Esophagus muscularis mucosa (tissue), 4 donors: ENCODE measurements at regions not wholly inside any gene's neighbourhood (a gene's known extent, or its start where the extent isn't known, plus 50 kb on each side); places are given as distances from the start of the nearest gene placed in this dataset.

Experiments used
- DNase-seq: peaks from one replicate; pipeline ENCODE4 v3.0.0-alpha.2; 2017; ENCODE audit errors: extremely low spot score
- H3K27ac ChIP-seq, 4 donors: fragments of 200-600 bp; sonication (generic); replicated peaks in 1 of 4; 1 replicate in 3 of 4; 2 replicates in 1 of 4; pipeline ENCODE4 v1.5.1; 2016 to 2019; ENCODE audit warnings: mild to moderate bottlenecking in 1 of 4
- H3K27me3 ChIP-seq, 4 donors: fragments of 200-600 bp; sonication (generic); one replicate each; pipeline versions ENCODE4 v1.5.1 to v1.6.0; 2016 to 2019
- H3K36me3 ChIP-seq, 4 donors: fragments of 200-600 bp; sonication (generic); one replicate each; pipeline ENCODE4 v1.5.1; 2016 to 2019
- H3K4me1 ChIP-seq, 4 donors: fragments of 200-600 bp; sonication (generic); one replicate each; pipeline ENCODE4 v1.5.1; 2016 to 2019
- H3K4me3 ChIP-seq, 4 donors: fragments of 200-600 bp; sonication (generic); 1 replicate in 2 of 4; 2 replicates in 2 of 4; pipeline ENCODE4 v1.5.1; 2016 to 2019; ENCODE audit warnings: mild to moderate bottlenecking in 4 of 4, moderate library complexity in 1 of 4
- H3K9me3 ChIP-seq, 4 donors: fragments of 200-600 bp; sonication (generic); 1 replicate in 3 of 4; 2 replicates in 1 of 4; pipeline ENCODE4 v1.5.1; 2016 to 2019
- EP300 ChIP-seq: sonication (generic); formaldehyde crosslinking; IDR thresholded peaks from one replicate; pipeline ENCODE4 v1.6.1; 2017; ENCODE audit warnings: antibody characterized with exemption
- POLR2A ChIP-seq: fragments of 450-650 bp; IDR thresholded peaks from one replicate; pipeline ENCODE4 v1.6.1; 2017; ENCODE audit warnings: antibody characterized with exemption, moderate library complexity, mild to moderate bottlenecking, low read depth
- POLR2AphosphoS5 ChIP-seq, 2 donors: sonication (generic); formaldehyde crosslinking; IDR thresholded peaks; one replicate each; pipeline ENCODE4 v1.6.1; 2017; ENCODE audit warnings: antibody characterized with exemption in 2 of 2
- WGBS: methylation state at CpG from one replicate; pipeline ENCODE4 v1.1.5; 2018; 5-methylcytosine and 5-hydroxymethylcytosine counted together
- intact Hi-C: fragments of 100-400 bp; cut with DNase I; formaldehyde crosslinking; loops from one replicate; pipeline ENCODE4 v1.15.1; 2023
- TF ChIP-seq, protein P1 (sequence below), 3 experiments: fragments of 200-600 bp in 2 of 3; fragments of 450-650 bp in 1 of 3; sonication (generic) in 2 of 3; IDR thresholded peaks; one replicate each; pipeline ENCODE4 v1.5.1; 2017 to 2019; ENCODE audit warnings: antibody characterized with exemption in 3 of 3, mild to moderate bottlenecking in 2 of 3, moderate library complexity in 1 of 3

DNA sequence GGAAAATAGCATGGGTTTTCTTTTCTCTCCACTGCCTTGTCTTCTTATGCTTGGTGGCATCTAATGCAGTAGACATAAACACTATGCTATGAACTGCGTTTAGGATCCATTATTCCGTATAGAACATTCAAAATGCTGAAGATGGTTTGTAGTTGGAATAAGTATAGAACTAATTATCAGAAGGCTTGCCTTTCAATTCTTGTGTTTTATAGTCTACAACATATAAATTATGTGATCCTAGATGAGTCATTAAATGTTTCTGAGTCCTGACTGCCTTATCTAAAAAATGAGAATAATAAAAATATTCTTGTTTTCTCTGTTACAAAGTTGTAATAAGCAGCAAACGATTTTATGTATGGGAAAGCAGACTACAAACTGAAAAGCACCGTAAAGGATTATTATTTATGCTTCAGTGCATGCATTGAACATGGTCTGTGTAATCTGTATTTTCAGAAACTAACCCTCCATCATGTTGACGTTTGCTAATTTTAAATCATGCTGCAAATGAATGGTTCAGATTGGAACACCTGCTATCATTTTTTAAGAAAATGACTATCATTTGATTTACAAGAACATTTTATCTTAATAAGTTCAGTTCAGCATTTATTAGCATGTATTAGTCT, 335.9 kb upstream of the AADAT start:
- intact Hi-C loops, result no loop called here
- Histone ChIP-seq H3K4me3 (no peak overlapping the region), H3K27ac (no peak overlapping the region), H3K36me3 (no peaks in the 10 kb centered on the region), H3K4me1 (no peaks in the 10 kb centered on the region), H3K27me3 (no peaks in the 10 kb centered on the region), H3K9me3 (peaks cover 0 to 2% (median 0%) of the 10 kb centered on the region in 4 donors)
- WGBS, result 83% methylated on average over 5 of the region's 5 CpGs
- TF ChIP-seq POLR2A (no peak), EP300 (no peak), POLR2AphosphoS5 (IDR thresholded peaks at IDR 0.05) (no peak)
- TF ChIP-seq, protein P1, sequence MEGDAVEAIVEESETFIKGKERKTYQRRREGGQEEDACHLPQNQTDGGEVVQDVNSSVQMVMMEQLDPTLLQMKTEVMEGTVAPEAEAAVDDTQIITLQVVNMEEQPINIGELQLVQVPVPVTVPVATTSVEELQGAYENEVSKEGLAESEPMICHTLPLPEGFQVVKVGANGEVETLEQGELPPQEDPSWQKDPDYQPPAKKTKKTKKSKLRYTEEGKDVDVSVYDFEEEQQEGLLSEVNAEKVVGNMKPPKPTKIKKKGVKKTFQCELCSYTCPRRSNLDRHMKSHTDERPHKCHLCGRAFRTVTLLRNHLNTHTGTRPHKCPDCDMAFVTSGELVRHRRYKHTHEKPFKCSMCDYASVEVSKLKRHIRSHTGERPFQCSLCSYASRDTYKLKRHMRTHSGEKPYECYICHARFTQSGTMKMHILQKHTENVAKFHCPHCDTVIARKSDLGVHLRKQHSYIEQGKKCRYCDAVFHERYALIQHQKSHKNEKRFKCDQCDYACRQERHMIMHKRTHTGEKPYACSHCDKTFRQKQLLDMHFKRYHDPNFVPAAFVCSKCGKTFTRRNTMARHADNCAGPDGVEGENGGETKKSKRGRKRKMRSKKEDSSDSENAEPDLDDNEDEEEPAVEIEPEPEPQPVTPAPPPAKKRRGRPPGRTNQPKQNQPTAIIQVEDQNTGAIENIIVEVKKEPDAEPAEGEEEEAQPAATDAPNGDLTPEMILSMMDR (IDR thresholded peaks at IDR 0.05), result no peak
- no peak for DNase-seq

DNA sequence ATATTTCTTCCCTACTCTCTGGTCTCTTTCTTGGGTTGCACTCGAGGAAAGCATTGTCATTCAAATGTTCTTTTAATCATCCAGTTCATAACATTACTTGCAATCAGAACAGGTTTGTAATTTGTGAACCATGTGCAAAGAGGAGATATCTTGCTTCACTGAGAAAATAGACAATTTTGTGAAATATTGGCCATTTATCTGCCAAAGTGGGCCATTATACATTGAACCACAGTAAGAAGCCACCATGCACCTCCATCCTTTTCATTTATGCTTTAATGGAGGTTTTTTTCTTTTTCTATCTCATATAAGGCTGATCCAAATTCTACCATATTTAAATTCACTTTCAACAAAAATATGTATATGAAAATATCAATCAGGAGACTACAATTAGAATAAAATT, 335.3 kb upstream of the AADAT start:
- intact Hi-C loops, result no loop called here
- 76% methylated on average over 1 of the region's 1 CpG for WGBS

GRCh38 chr4:170423137-170423536, 333.4 kb upstream of the AADAT start:
- H3K27me3 ChIP-seq, result no peaks in the 10 kb centered on the region
- WGBS, result 54% methylated on average over 1 of the region's 1 CpG
- TF ChIP-seq POLR2A (no peak), POLR2AphosphoS5 (IDR thresholded peaks at IDR 0.05) (no peak), EP300 (no peak)
- TF ChIP-seq, protein P1 (IDR thresholded peaks at IDR 0.05), result no peak
- no peaks in the 10 kb centered on the region for H3K4me1 ChIP-seq
- DNase-seq, result no peak
- H3K9me3 ChIP-seq, result peaks cover 0 to 7% (median 0%) of the 10 kb centered on the region in 4 donors
- intact Hi-C loops, result no loop called here
- H3K4me3 ChIP-seq, result no peak overlapping the region
- H3K27ac ChIP-seq, result no peak overlapping the region
- no peaks in the 10 kb centered on the region for H3K36me3 ChIP-seq

More for the DNA sequence above, 335.3 kb upstream of the AADAT start:
- TF ChIP-seq EP300 (no peak), POLR2AphosphoS5 (IDR thresholded peaks at IDR 0.05) (no peak), POLR2A (no peak)
- TF ChIP-seq, protein P1 (IDR thresholded peaks at IDR 0.05), result no peak
- H3K4me3 ChIP-seq, result no peak overlapping the region
- no peak for DNase-seq
- no peaks in the 10 kb centered on the region for H3K4me1 ChIP-seq
- H3K9me3 ChIP-seq, result peaks cover 0 to 7% (median 0%) of the 10 kb centered on the region in 4 donors
- H3K27ac ChIP-seq, result no peak overlapping the region
- H3K27me3 ChIP-seq, result no peaks in the 10 kb centered on the region
- no peaks in the 10 kb centered on the region for H3K36me3 ChIP-seq

- Histone ChIP-seq H3K27ac (no peak overlapping the region), H3K4me1 (no peaks in the 10 kb centered on the region), H3K4me3 (no peak overlapping the region), H3K27me3 (no peaks in the 10 kb centered on the region), H3K36me3 (no peaks in the 10 kb centered on the region), H3K9me3 (peaks cover 0 to 7% (median 0%) of the 10 kb centered on the region in 4 donors)
- intact Hi-C loops, result no loop called here
- TF ChIP-seq POLR2AphosphoS5 (IDR thresholded peaks at IDR 0.05), result no peak
- DNase-seq, result no peak
- 72% methylated on average over 7 of the region's 7 CpGs for WGBS
These were observed 330.5 kb upstream of the AADAT start for GRCh38 chr4:170420255-170420693.

DNA sequence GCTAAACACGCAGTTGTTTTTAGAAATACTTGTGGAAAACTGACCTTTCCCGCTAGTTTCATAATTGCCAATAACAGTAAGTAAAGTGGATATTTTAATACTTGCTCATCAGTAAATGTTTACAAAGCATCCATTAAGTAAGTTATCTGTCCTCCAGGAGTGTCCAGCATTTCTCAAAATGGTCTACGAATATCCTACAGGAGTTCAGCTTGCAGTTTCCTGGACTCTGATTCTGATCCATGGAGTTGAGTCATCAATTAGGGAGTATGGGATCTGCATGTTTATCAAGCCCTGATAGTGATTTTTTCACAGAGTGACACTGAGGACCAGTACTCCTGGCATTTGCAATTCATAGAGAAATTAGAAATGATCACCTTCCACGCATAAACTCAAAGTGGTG, 325.2 kb upstream of the AADAT start:
- no peaks in the 10 kb centered on the region for H3K9me3 ChIP-seq
- DNase-seq, result no peak
- H3K4me3 ChIP-seq, result no peak overlapping the region
- H3K4me1 ChIP-seq, result no peaks in the 10 kb centered on the region
- TF ChIP-seq POLR2A (no peak), EP300 (no peak)
- WGBS, result 85% methylated on average over 4 of the region's 4 CpGs
- intact Hi-C loops, result no loop called here
- no peaks in the 10 kb centered on the region for H3K36me3 ChIP-seq
- no peaks in the 10 kb centered on the region for H3K27me3 ChIP-seq
- no peak overlapping the region for H3K27ac ChIP-seq

DNA sequence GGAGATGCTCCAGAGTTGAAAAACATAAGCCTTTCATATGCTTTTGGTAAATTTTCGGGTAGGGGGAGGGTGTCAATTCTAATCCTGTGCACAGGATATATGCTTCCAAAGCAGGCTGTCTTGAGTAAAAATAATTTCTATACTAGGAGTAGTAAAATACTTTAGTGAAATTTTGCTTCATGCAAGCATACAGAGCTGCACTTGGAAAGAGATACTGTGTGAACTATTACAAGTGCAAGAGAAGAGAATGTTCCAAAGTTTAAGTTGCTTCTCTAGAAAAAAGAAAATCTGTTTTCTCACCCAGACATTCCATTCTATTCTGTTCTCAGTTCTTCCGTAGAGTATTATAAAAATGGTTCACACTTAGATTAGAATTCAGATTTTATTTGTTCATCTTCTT, 324.6 kb upstream of the AADAT start:
- Histone ChIP-seq H3K27ac (no peak overlapping the region), H3K9me3 (no peaks in the 10 kb centered on the region), H3K27me3 (no peaks in the 10 kb centered on the region), H3K36me3 (no peaks in the 10 kb centered on the region), H3K4me1 (no peaks in the 10 kb centered on the region), H3K4me3 (no peak overlapping the region)
- intact Hi-C loops, result no loop called here
- no peak for DNase-seq
- TF ChIP-seq EP300 (no peak), POLR2AphosphoS5 (IDR thresholded peaks at IDR 0.05) (no peak), POLR2A (no peak)
- TF ChIP-seq, protein P1 (IDR thresholded peaks at IDR 0.05), result no peak
- 57% methylated on average over 2 of the region's 2 CpGs for WGBS
